ENCODE measurements at regions not wholly inside any gene's neighbourhood (a gene's known extent, or its start where the extent isn't known, plus 50 kb on each side); places are given as distances from the start of the nearest gene placed in this dataset.
A peak's percentile ranks its signal among the peaks of the same experiment; 100 is the strongest.

- no peak for TF ChIP-seq CTCF (IDR thresholded peaks at IDR 0.05; ENCODE audit: borderline replicate concordance, control extremely low read depth, extremely low read depth, insufficient read depth, missing control alignments)
- in situ Hi-C loops (cut with MboI; ENCODE audit: low sequenced_read_pairs, unreplicated experiment), result loop anchor here (25.0 kb wide), 1 partner anchor 120 kb away; no protein-coding TSS in a partner anchor
Observed at GRCh38 chr20:24791953-24792352, 157.1 kb upstream of the CST7 start.

GRCh38 chr20:24792641-24793495, 156.2 kb upstream of the CST7 start:
- DNase-seq (ENCODE audit: low spot score), result no peak
- TF ChIP-seq CTCF (IDR thresholded peaks at IDR 0.05; ENCODE audit: borderline replicate concordance, control extremely low read depth, extremely low read depth, insufficient read depth, missing control alignments), result no peak
- in situ Hi-C loops (cut with MboI; ENCODE audit: low sequenced_read_pairs, unreplicated experiment), result loop anchor here (25.0 kb wide), 1 partner anchor 119 kb away; no protein-coding TSS in a partner anchor

More at GRCh38 chr20:24791953-24792352, 157.1 kb upstream of the CST7 start:
- DNase-seq (ENCODE audit: low spot score), result no peak

- peak; percentile 47 for DNase-seq (ENCODE audit: low spot score)
- TF ChIP-seq CTCF (IDR thresholded peaks at IDR 0.05; ENCODE audit: borderline replicate concordance, control extremely low read depth, extremely low read depth, insufficient read depth, missing control alignments), result no peak
- in situ Hi-C loops (cut with MboI; ENCODE audit: low sequenced_read_pairs, unreplicated experiment), result loop anchor here (25.0 kb wide), 1 partner anchor 117 kb away; no protein-coding TSS in a partner anchor
Observed at GRCh38 chr20:24795436-24795835, 153.6 kb upstream of the CST7 start.

GRCh38 chr20:24796236-24796635, 152.8 kb upstream of the CST7 start:
- no peak for DNase-seq (ENCODE audit: low spot score)
- no peak for TF ChIP-seq CTCF (IDR thresholded peaks at IDR 0.05; ENCODE audit: borderline replicate concordance, control extremely low read depth, extremely low read depth, insufficient read depth, missing control alignments)
- in situ Hi-C loops (cut with MboI; ENCODE audit: low sequenced_read_pairs, unreplicated experiment), result loop anchor here (25.0 kb wide), 1 partner anchor 116 kb away; no protein-coding TSS in a partner anchor

- no peak for TF ChIP-seq CTCF (IDR thresholded peaks at IDR 0.05; ENCODE audit: borderline replicate concordance, control extremely low read depth, extremely low read depth, insufficient read depth, missing control alignments)
- no peak for DNase-seq (ENCODE audit: low spot score)
- in situ Hi-C loops (cut with MboI; ENCODE audit: low sequenced_read_pairs, unreplicated experiment), result loop anchor here (25.0 kb wide), 1 partner anchor 115 kb away; no protein-coding TSS in a partner anchor
Observed at GRCh38 chr20:24797113-24797512, 152.0 kb upstream of the CST7 start.

- in situ Hi-C loops (cut with MboI; ENCODE audit: low sequenced_read_pairs, unreplicated experiment), result loop anchor here (25.0 kb wide), 1 partner anchor 114 kb away; no protein-coding TSS in a partner anchor
- no peak for TF ChIP-seq CTCF (IDR thresholded peaks at IDR 0.05; ENCODE audit: borderline replicate concordance, control extremely low read depth, extremely low read depth, insufficient read depth, missing control alignments)
- DNase-seq (ENCODE audit: low spot score), result no peak
Observed at GRCh38 chr20:24797745-24798655, 151.1 kb upstream of the CST7 start.

Measured in GM13976 (cell line).